ENCODE measurements at regions not wholly inside any gene's neighbourhood (a gene's known extent, or its start where the extent isn't known, plus 50 kb on each side); places are given as distances from the start of the nearest gene placed in this dataset.

GRCh38 chr2:6213056-6213780 lies 521.0 kb downstream of the SOX11 start:
- Histone ChIP-seq H3K9ac (ENCODE audit: control insufficient read depth, extremely low read depth, insufficient read depth, low read length) (no peak overlapping the region), H3K4me1 (ENCODE audit: control insufficient read depth, extremely low read depth, insufficient read depth, low read length) (no peaks in the 10 kb centered on the region), H4K20me1 (ENCODE audit: control insufficient read depth, extremely low read depth, insufficient read depth, low read length) (no peaks in the 10 kb centered on the region), H3K27me3 (ENCODE audit: control insufficient read depth, extremely low read depth, insufficient read depth, low read length) (no peaks in the 10 kb centered on the region), H3K4me3 (ENCODE audit: control insufficient read depth in 2 of 3, extremely low read depth in 1 of 3, insufficient read depth in 2 of 3, low read depth in 1 of 3, low read length in 3 of 3) (no peak overlapping the region), H3K79me2 (ENCODE audit: control insufficient read depth, insufficient read depth, low read length) (no peaks in the 10 kb centered on the region), H3K27ac (ENCODE audit: control insufficient read depth, insufficient read depth, low read length) (no peak overlapping the region), H3K9me1 (ENCODE audit: control insufficient read depth, extremely low read depth, insufficient read depth, low read length) (no peaks in the 10 kb centered on the region), H3K4me2 (ENCODE audit: control insufficient read depth, extremely low read depth, insufficient read depth, low read depth, low read length) (no peak overlapping the region), H3K36me3 (ENCODE audit: control insufficient read depth in 2 of 2, extremely low read depth in 1 of 2, insufficient read depth in 2 of 2, low read length in 2 of 2) (no peaks in the 10 kb centered on the region), H2AFZ (ENCODE audit: control insufficient read depth, low read length) (no peak overlapping the region), H3K9me3 (ENCODE audit: control insufficient read depth, low read depth, low read length) (peaks cover 2% of the 10 kb centered on the region)
- TF ChIP-seq EZH2 (IDR thresholded peaks at IDR 0.05; ENCODE audit: low read length) (no peak), CTCF (optimal IDR thresholded peaks at IDR 0.05 in 1 of 3, IDR thresholded peaks at IDR 0.05 in 1 of 3, conservative IDR thresholded peaks at IDR 0.05 in 1 of 3; ENCODE audit: extremely low read depth in 1 of 3, insufficient read depth in 2 of 3, low read length in 3 of 3) (no peak)
- dilution Hi-C loops (cut with MboI; ENCODE audit: extremely low pct_ligation_motif_present, low sequenced_read_pairs) = no loop called here
- FAIRE-seq (no peak), DNase-seq (ENCODE audit: low read depth, low spot score) (no peak)

- Histone ChIP-seq H2AFZ (ENCODE audit: control insufficient read depth, low read length) (no peak overlapping the region), H3K9me1 (ENCODE audit: control insufficient read depth, extremely low read depth, insufficient read depth, low read length) (no peaks in the 10 kb centered on the region), H3K4me1 (ENCODE audit: control insufficient read depth, extremely low read depth, insufficient read depth, low read length) (no peaks in the 10 kb centered on the region), H3K4me2 (ENCODE audit: control insufficient read depth, extremely low read depth, insufficient read depth, low read depth, low read length) (no peak overlapping the region), H3K27ac (ENCODE audit: control insufficient read depth, insufficient read depth, low read length) (no peak overlapping the region), H3K9me3 (ENCODE audit: control insufficient read depth, low read depth, low read length) (peaks cover 2% of the 10 kb centered on the region), H3K9ac (ENCODE audit: control insufficient read depth, extremely low read depth, insufficient read depth, low read length) (no peak overlapping the region), H3K4me3 (ENCODE audit: control insufficient read depth in 2 of 3, extremely low read depth in 1 of 3, insufficient read depth in 2 of 3, low read depth in 1 of 3, low read length in 3 of 3) (no peak overlapping the region), H3K27me3 (ENCODE audit: control insufficient read depth, extremely low read depth, insufficient read depth, low read length) (no peaks in the 10 kb centered on the region), H3K79me2 (ENCODE audit: control insufficient read depth, insufficient read depth, low read length) (no peaks in the 10 kb centered on the region), H3K36me3 (ENCODE audit: control insufficient read depth in 2 of 2, extremely low read depth in 1 of 2, insufficient read depth in 2 of 2, low read length in 2 of 2) (no peaks in the 10 kb centered on the region), H4K20me1 (ENCODE audit: control insufficient read depth, extremely low read depth, insufficient read depth, low read length) (no peaks in the 10 kb centered on the region)
- dilution Hi-C loops (cut with MboI; ENCODE audit: extremely low pct_ligation_motif_present, low sequenced_read_pairs) = no loop called here
- TF ChIP-seq EZH2 (IDR thresholded peaks at IDR 0.05; ENCODE audit: low read length) (no peak), CTCF (optimal IDR thresholded peaks at IDR 0.05 in 1 of 3, IDR thresholded peaks at IDR 0.05 in 1 of 3, conservative IDR thresholded peaks at IDR 0.05 in 1 of 3; ENCODE audit: extremely low read depth in 1 of 3, insufficient read depth in 2 of 3, low read length in 3 of 3) (no peak)
- FAIRE-seq = no peak
- DNase-seq (ENCODE audit: low read depth, low spot score) = no peak
These were observed 522.3 kb downstream of the SOX11 start for GRCh38 chr2:6214471-6214870.
